ENCODE measurements at regions not wholly inside any gene's neighbourhood (a gene's known extent, or its start where the extent isn't known, plus 50 kb on each side); places are given as distances from the start of the nearest gene placed in this dataset.

GRCh38 chr18:24740829-24741228 lies 280.4 kb downstream of the HRH4 start:
- TF ChIP-seq RAD21 (IDR thresholded peaks at IDR 0.05; ENCODE audit: low read length) = no peak
- no peak for TF ChIP-seq CTCF (conservative IDR thresholded peaks at IDR 0.05; ENCODE audit: low read depth, low read length)
- no peak for TF ChIP-seq POLR2A (IDR thresholded peaks at IDR 0.05; ENCODE audit: low read depth, low read length)
- no peak for TF ChIP-seq CEBPB (IDR thresholded peaks at IDR 0.05; ENCODE audit: low read depth, low read length)
